GM21825 (cell line): ENCODE measurements at regions not wholly inside any gene's neighbourhood (a gene's known extent, or its start where the extent isn't known, plus 50 kb on each side); places are given as distances from the start of the nearest gene placed in this dataset.
"Not testable (repeated sequence)": the region's sequence is repeated elsewhere in the genome, so short reads cannot be mapped to it uniquely, and the experiment has no call there.

Experiments
- ATAC-seq: cut with Tn5 transposase; IDR thresholded peaks from one replicate; pipeline ENCODE4 v1.9.1; 2021; ENCODE audit warnings: mild to moderate bottlenecking, moderate library complexity; ENCODE audit not compliant: unreplicated experiment

DNA sequence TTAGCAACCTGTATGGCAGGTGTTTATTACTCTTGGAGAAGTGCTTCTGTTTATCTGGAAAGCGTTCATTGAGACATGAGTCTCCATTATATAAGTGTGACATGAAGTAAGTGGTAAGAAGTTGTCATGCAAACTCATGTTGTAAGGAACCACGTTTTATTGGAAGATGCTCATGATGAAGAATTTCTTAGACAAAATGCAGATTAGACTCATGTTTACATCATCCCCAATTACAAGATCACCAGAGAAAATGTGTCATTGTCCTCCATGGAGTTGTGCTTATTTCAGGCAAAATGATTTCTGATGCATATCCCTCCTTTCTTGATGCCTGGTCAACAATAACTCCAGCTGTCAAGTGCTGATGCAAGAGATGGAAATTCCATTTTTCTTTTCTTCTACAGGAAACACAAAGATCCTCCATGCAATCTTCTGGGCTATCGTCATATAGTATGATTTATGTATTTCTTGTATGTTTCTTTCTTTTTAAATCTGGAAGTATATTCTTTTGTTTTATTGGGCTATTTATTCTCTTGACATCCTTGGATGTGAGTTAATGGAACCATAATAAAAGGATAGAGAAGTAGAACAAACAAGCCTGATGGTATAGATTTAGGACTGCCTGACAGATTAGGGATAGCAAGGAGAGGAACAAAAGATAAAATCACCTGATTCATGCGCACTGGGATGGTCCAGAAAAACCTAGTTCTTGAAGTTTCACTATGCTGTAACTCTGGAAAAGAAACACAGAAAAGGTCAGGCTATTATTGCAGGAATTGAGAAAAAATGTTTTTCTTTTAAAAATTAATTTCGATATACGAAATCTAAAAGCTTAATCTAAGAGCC lies 50.7 kb upstream of the DIAPH3 start:
- no peak for ATAC-seq

DNA sequence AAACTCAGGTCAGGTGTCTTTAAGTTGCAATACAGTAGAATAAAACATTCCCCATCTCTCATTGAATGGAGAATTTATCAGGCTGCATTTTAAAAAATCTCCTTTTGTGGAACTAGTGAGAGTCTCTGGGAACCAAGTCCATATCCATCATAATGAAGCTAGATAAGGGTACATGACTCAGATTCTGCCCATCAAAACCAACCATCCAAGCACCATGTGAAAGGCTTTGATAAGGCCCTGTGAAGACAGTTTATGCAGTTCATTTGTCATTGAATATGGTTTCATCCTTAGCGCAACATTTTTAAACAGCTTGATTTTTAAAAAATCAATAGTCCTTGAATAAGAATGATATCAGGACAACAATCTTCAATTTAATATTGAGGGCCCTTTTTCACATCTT lies 56.3 kb upstream of the DIAPH3 start:
- no peak for ATAC-seq

DNA sequence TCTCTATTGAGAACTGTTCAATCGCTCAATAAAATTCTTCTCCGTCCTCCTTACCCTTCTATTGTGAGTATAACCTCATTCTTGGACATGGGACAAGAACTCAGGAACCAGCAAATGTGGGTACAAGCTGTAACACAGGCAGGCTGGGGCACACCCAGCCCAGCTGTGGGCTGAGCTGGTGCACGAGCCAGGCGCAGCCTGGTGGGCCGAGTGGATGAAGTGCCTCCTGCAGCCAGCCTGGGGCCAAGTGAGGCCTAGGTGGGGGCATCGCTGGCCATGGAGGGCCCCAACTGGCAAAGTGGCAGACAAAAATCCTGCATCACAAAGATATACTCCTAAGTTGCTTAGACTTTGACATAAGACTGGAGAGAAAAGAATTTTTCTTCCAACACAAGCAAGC lies 57.9 kb upstream of the DIAPH3 start:
- no peak for ATAC-seq

DNA sequence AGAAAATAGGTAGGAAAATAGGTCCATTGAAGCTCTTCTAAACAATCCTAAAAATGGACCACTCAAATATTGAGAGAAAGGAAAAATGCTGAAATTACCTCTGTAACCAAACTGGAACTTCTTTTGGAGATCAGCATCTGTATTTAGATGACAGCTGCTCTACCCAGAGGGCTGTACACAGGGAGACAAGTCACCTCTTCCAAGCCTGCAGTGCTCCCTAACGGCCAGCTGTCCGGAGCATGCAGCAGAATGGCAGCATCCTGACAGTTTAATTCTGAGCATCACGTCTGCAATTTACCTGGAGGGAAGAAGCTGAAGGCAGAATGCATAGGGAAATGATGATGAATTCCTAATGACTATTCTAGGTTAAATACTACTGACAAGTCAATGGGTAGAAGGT lies 62.8 kb upstream of the DIAPH3 start:
- ATAC-seq = no peak

DNA sequence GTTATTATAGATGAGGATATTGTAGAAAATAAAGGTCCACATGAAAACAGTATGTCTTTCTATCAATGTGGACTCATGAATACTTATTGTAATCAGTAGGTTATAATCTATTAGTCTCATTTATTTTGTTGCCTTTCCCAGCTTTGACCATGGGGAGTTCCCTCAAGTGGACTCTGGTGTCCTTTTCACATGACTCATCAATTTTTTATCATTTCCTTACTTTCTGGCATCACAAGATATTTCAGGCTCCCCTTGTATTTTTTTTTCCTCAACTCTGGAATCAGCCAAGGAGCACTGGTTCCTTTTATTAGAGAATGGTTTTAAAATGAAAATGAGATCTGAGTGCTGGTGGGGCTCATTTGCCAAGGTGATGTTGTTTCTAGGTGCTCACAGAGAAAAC lies 63.4 kb upstream of the DIAPH3 start:
- no peak for ATAC-seq

DNA sequence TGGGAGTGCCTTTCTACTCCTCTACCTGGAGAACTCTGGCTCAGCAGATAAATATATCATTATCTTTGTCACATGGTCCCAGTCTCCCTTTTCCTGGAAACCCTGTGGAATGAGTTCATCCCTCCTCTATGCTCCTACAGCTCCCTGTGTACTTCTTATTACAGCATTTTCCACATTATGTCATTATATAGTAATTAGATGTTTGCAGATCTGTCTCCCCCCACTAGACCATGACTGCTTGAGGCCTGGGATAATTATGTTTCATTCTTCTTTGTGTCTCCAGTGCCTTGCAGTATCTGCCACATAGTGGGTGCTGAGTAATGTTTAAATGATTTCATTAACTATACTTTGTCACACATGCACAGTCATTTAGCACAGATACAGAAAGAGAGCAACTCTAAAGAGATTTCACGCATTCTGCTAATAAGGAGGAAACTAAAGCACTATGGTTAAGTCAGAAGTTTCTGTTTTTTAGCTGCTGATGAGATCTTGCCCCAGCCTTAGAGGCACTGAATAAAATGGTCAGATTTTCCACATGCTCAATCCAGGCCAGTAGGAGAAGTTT lies 66.1 kb upstream of the DIAPH3 start:
- ATAC-seq = no peak

DNA sequence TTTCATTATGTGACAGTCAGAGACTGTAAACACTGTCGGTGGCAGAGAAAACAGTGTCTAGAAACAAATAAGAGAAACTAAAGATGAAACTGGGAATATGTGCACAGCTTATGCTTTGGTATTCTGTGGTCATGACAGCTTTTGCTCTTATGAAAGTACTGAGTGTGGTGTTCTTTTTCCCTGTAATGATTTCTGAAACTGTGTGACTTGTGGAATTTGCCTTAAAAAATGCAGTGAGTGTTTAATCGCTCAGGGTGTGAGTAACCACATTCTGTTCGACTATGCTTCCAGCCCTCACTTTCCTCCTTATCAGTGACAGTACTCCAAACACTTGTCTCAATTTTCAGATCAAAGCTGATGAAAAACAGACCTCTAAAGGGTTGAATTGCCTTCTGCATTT lies 66.9 kb upstream of the DIAPH3 start:
- peak; percentile 63 for ATAC-seq

DNA sequence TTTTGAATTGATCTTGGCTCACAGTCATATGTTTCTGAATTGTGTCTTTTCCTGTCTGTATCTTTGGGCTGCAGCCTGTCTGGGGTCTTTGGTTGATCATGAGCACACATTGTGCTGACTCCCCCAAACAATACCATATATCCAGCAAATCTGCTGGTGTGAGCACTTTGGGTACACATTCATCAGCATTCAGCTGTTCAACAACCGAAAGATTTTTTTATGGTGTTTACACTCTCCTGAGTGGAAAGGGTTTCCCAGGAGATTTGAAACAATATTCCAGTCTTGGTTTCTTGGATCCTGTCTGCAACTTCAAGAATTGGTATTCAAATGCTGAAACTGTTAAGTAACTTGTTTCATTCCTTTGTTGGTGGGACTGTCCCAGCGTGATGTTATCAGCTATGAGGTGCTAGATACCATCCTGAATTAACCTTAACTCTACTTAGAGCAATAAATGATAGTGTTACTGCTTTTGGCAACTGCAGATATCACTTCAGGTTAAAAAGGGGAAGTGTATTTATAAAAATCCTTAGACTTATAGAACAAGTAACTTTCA lies 78.4 kb upstream of the DIAPH3 start:
- ATAC-seq = no peak

DNA sequence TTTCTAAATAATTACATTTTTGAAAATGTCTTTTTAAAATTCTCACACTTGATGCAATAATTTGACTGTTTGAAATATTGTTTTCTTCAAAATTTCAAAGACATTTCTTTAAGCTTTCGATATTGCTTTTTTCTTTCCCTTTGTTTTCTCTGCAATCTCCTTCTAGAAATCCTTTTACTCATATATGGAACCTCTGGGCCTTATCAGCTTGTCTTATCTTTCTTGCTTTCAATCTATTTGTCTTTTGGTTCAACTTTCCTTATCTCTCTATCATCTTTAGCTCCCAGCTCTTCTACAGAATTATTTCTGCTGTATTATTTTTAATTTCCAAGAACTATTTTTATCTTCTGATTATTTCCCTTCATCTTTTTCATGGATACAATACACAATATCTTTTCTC lies 80.7 kb upstream of the DIAPH3 start:
- ATAC-seq = no peak

DNA sequence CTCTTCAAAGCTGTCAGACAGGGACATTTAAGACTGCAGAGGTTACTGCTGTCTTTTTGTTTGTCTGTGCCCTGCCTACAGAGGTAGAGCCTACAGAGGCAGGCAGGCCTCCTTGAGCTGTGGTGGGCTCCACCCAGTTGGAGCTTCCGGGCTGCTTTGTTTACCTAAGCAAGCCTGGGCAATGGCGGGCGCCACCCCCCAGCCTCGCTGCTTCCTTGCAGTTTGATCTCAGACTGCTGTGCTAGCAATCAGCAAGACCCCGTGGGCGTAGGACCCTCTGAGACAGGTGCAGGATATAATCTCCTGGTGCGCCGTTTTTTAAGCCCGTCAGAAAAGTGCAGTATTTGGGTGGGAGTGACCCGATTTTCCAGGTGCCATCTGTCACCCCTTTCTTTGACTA lies 87.7 kb upstream of the DIAPH3 start:
- ATAC-seq = not testable (repeated sequence)

DNA sequence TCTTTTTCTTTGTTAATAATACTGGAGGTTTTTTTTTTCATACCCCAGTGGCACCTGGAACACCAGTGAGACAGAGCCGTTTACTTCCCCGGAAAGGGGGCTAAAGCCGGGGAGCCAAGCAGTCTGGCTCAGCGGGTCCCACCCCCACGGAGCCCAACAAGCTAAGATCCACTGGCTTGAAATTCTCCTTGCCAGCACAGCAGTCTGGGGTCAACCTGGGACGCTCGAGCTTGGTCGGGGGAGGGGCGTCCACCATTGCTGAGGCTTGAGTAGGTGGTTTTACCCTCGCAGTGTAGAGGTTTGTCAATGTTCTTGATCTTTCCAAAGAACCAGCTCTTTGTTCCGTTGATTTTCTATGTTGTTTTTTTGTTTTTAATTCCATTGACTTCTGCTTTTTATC lies 94.6 kb upstream of the DIAPH3 start:
- no peak for ATAC-seq

DNA sequence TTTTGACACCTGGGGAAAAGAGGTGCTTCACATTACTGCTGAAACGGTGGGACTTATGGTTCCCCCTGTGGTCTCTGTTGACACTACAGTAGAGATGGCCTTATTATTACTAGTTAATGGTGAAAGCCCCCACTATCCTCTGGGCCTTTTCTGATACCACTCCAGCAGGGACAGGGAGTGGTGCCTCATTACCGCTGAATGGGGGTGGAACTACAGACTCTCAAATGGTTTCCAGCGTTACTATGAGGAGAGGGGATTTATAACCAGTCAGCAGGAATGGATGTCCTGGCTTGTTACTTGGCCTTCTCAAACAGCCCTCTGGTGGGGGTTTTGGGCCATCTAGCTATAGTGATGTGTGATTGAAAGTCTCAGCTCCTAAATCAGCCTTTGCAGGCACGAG lies 96.7 kb upstream of the DIAPH3 start:
- no peak for ATAC-seq

DNA sequence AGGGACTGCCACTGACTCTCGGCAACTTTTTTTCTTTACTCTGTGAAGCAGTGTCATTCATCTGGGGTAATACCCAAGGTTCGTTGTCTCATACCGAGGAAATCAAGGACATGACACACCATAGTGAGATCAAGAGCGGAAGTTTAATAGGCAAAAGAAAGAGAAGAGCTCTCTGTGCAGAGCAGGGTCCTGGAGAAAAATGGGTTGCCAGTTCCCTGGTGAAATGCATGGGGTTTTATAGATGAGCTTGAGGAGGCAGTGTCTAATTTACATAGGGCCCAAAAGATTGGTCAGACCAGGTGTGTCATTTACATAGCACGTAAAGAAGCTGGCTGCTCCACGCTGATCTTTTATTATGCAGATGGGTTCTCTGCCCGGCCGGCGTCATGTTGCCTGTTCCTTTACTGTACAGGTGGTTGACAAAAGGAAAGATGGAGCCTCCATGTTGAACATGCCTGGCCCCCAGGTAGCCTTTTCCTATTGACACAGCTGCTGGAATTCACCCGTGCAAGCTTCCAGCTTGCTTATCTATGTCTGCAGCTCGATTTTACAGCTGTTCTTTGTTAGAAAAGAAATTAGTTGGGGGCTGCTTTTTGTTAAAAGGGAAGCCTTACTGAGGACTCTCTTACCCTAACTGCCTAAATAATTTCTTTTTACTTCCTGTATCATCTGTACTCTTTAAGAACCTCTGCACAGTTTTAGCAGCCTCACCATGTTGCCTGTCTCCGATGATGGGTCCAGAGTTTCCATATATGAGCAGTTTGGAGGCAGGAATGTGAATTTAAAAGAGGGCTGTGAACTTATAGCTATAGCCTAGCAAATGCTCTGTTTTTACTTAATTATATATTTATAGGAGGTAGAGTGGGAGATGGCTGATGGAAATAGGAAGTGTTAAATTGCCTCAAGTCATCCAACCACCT lies 98.0 kb upstream of the DIAPH3 start:
- ATAC-seq = no peak

DNA sequence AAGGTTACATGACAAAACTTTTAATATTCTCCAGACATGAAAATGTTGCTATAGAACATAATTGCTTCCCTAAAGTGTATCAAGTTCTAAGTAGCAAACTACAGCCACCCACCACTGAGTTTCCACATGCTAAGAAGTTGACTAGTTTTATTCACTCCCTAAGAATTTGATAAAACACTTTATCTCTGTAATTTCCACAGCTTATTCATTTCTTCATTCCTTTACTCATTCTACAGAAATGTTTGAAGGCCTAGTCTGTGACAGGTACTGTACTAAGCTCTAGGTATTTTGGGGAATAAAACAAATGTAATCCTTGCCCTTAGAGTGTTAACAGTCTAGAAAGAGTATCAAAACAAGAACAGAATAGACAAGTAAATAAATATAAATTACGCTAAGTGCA lies 101.8 kb upstream of the DIAPH3 start:
- ATAC-seq = no peak

DNA sequence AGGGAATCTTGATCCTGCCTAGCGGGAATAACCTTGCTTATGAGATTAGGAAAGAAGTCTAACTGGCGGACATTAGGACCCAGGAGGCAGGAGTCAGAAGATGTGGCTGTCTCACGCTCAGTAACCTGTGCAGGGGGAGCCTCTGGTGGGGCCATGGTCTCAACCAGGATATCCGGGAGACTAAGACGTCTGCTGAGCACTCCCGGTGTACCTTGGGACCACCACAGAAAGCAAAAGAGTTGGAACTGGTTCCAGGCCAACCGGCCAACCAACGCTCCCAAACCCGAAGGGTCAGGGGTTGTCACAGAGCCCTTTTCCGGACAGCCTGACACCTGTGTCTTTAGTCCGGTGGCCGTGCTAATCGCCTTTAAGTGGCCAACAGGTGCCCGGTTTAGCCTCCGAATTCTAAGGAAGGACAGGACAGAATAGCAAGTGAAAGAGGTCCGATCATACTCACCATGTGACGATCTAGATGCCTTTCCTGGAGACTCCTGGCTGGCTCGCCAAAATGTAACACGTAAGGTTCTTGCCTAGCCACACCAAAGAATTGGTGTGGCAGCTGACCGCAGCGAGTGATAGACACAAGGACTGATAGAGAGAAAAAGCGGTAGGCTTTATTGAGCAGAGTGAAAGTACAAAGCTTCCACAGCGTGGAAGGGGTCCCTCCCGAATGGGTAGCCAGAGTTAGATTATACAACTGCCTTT lies 103.9 kb upstream of the DIAPH3 start:
- ATAC-seq = peak; percentile 75

DNA sequence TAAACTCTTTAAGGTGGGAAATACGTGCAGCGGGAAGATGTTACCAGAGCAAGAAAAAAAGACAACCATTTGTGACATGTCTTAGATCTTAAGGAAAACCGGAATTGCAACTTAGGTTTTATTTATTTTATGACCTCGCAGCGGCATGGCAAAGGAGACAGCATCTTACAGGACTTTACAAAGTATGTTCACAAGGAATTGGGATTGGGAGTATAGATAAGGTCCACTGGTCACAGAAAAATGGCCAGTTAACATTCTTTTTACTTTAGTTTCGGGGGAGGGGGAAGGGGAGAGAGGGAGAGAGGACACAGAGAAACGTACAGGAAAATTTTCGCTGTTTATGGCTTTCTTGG lies 104.5 kb upstream of the DIAPH3 start:
- no peak for ATAC-seq

DNA sequence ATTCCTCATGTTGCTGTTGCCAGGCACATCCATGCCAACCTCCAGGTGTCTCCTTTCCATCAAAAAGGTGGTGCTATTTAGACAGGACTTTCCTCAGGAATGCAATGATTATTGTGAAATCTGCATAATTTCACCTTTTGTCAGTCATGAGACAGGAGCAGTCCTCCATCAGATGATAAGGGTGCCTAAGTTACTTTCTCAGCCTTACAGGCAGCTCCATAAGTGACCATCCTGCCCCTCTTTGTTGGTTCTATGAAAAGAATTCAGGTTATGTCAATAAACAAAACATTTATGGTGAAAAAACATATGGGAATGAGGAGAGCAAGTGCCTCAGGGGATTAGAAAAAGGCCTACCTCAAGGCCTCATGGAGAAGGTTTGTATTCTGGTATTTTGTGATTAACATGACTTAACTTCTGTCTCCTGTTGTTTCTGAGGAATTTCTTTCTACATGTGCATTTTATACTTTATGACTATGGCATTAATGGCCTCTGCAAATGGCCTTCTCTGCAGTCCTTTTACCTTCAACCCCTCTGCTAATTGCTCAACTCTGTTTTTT lies 110.3 kb upstream of the DIAPH3 start:
- ATAC-seq = no peak

DNA sequence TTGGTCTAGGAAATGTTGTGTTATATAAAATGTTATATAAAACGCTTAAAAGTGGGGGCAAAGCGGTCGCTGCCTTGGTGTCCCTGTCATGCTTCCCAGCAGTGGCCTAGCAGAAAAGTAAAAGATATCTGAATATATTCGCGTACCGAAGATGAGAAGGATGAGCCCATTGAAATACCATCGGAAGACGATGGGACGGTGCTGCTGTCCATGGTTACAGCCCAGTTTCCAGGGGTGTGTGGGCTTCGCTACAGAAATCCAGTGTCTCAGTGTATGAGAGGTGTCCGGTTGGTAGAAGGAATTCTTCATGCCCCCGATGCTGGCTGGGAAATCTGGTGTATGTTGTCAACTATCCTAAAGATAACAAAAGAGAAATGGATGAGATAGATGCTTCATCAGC lies 110.9 kb upstream of the DIAPH3 start:
- ATAC-seq = no peak

DNA sequence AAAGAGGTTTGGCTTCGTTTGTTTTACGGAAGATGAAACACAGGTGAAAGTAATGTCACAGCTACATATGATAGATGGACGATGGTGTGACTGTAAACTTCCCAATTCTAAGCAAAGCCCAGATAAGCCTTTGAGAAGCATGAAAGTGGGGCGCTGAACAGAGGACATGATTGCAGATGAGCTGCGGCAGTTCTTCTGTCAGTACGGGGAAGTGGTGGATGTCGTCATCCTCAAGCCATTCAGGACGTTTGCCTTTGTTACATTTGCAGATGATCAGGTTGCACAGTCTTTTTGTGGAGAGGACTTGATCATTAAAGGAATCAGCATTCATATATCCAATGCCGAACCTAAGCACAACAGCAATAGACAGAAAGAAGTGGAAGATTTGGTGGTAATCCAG lies 111.5 kb upstream of the DIAPH3 start:
- no peak for ATAC-seq

DNA sequence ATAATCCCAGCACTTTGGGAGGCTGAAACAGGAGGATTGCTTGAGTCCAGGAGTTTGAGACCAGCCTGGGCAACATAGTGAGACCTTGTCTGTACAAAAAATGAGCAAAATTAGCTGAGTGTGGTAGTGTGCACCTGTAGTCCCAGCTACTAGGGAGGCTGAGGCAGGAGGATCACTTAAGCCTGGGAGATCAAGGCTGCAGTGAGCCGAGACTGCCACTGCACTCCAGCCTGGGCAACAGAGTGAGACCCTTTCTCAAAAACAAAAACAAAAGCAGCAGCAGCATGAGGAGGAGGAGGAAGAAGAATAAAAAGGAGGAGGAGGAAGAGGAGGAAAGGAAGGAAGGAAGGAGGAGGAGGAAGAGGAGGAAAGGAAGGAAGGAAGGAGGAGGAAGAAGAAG lies 116.5 kb upstream of the TDRD3 start:
- ATAC-seq = not testable (repeated sequence)

DNA sequence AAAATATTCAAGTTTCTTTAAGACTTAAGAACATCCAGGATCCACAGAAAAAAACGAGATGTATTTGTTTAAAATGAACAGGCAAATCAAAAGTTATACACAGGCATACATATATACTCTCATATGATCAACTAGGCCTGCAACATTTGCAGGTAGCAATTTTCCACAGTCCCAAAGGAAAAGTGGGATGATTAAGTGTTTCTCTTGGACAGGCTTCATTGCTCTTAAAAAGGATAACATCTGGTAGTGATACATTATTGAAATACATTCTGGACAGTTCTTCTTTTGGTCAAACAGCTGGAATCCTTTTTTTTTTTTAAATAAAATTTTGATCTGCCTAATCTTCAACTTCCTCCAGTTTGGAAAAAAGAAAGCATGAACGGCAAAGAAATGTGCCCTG lies 114.8 kb upstream of the TDRD3 start:
- no peak for ATAC-seq
